GM12878 (cell line): ENCODE measurements at regions not wholly inside any gene's neighbourhood (a gene's known extent, or its start where the extent isn't known, plus 50 kb on each side); places are given as distances from the start of the nearest gene placed in this dataset.

Experiments used
- ATAC-seq: fragments of 200-7000 bp; cut with Tn5 transposase; 3 replicates; pipeline ENCODE4 v1.9.1; 2020; ENCODE audit warnings: mild to moderate bottlenecking, moderate library complexity
- BruUV-seq: library from RNA; stranded (reverse); fragments of 400-500 nt; replicated peaks from 2 replicates; lab custom pipeline; 2021; lab: Mats Ljungman, UMichigan
- CTCF ChIA-PET: fragments of 300-600 bp; sonication (Branson Sonifier 250); formaldehyde crosslinking; extraction: SDS; loops from one replicate; lab custom pipeline; 2021; ENCODE audit warnings: inconsistent platforms; lab: Yijun Ruan, JAX
- POLR2A ChIA-PET: fragments of 350-600 bp; formaldehyde crosslinking; extraction: SDS; loops from one replicate; lab custom pipeline; 2021; ENCODE audit warnings: inconsistent platforms; lab: Charles Lee
- RAD21 ChIA-PET: fragments of 300-600 bp; sonication (Branson Sonifier 250); formaldehyde crosslinking; loops from one replicate; lab custom pipeline; 2023; ENCODE audit warnings: antibody characterized with exemption; ENCODE audit not compliant: unreplicated experiment; lab: Charles Lee
- SMC1A ChIA-PET: fragments of 300-600 bp; sonication (Branson Sonifier 250); formaldehyde crosslinking; loops from one replicate; lab custom pipeline; 2023; ENCODE audit not compliant: unreplicated experiment, uncharacterized antibody; lab: Charles Lee
- DNase-seq: peaks from one replicate; pipeline ENCODE4 v3.0.0-alpha.2; 2011; ENCODE audit warnings: low read depth, low spot score
- FAIRE-seq: peaks from 3 replicates; lab custom pipeline; 2011; peaks lifted over from hg19 to GRCh38; lab: Jason Lieb, UNC
- H2AFZ ChIP-seq: 2 replicates; pipeline ENCODE4 v1.6.0; 2011; ENCODE audit warnings: low read depth, low read length, control low read depth; ENCODE audit not compliant: control insufficient read depth
- H3K27ac ChIP-seq: 2 replicates; pipeline ENCODE4 v1.5.1; 2011; ENCODE audit warnings: control low read depth; ENCODE audit not compliant: control insufficient read depth, insufficient read depth
- H3K27me3 ChIP-seq, 2 experiments: replicated peaks in 1 of 2; 2 replicates each; pipeline versions ENCODE4 v1.6.0 to v1.6.1; 2011; ENCODE audit warnings: low read length in 1 of 2; ENCODE audit not compliant: control insufficient read depth in 2 of 2, insufficient read depth in 2 of 2
- H3K36me3 ChIP-seq, 2 experiments: 2 replicates each; pipeline ENCODE4 v1.5.1; 2011; ENCODE audit warnings: low read length in 1 of 2; ENCODE audit not compliant: control insufficient read depth in 2 of 2, insufficient read depth in 2 of 2
- H3K4me1 ChIP-seq: 2 replicates; pipeline ENCODE4 v1.6.1; 2011; ENCODE audit warnings: mild to moderate bottlenecking, low read length, moderate library complexity, mixed read lengths; ENCODE audit not compliant: control insufficient read depth, insufficient read depth
- H3K4me2 ChIP-seq: 2 replicates; pipeline ENCODE4 v1.6.0; 2011; ENCODE audit warnings: control low read depth; ENCODE audit not compliant: control insufficient read depth, insufficient read depth
- H3K4me3 ChIP-seq: fragments of 200-600 bp; sonication (generic); 2 replicates; pipeline ENCODE4 v1.5.1; 2016
- H3K79me2 ChIP-seq: 2 replicates; pipeline ENCODE4 v1.6.0; 2011; ENCODE audit warnings: low read length; ENCODE audit not compliant: control insufficient read depth, insufficient read depth
- H3K9ac ChIP-seq: 2 replicates; pipeline ENCODE4 v1.8.0; 2011; ENCODE audit warnings: low read length, control low read depth, mixed read lengths; ENCODE audit not compliant: control insufficient read depth, insufficient read depth
- H3K9me3 ChIP-seq: replicated peaks from 3 replicates; pipeline ENCODE4 v1.5.1; 2011; ENCODE audit warnings: mild to moderate bottlenecking, low read length; ENCODE audit not compliant: control insufficient read depth, insufficient read depth
- H4K20me1 ChIP-seq: 2 replicates; pipeline ENCODE4 v1.6.0; 2011; ENCODE audit not compliant: control insufficient read depth, insufficient read depth
- BCL3 ChIP-seq: IDR thresholded peaks from 2 replicates; pipeline ENCODE4 v1.6.1; 2011; ENCODE audit warnings: borderline replicate concordance, low read depth, mild to moderate bottlenecking, moderate library complexity, low read length; ENCODE audit not compliant: insufficient read depth, poor library complexity, severe bottlenecking
- CTCF ChIP-seq, 3 experiments: IDR thresholded peaks in 2 of 3; conservative IDR thresholded peaks in 1 of 3; 2 replicates each; pipeline ENCODE4 v1.5.1; 2011; ENCODE audit warnings: low read depth in 3 of 3, low read length in 3 of 3, mild to moderate bottlenecking in 3 of 3, control low read depth in 2 of 3, moderate library complexity in 2 of 3, inconsistent platforms in 1 of 3, mixed read lengths in 1 of 3; ENCODE audit not compliant: control insufficient read depth in 2 of 3, insufficient read depth in 1 of 3; ENCODE audit errors: extremely low read depth in 1 of 3
- FOXM1 ChIP-seq: IDR thresholded peaks from 2 replicates; pipeline ENCODE4 v1.6.1; 2012; ENCODE audit warnings: low read depth, mild to moderate bottlenecking, inconsistent platforms, low read length, moderate library complexity
- JUND ChIP-seq: IDR thresholded peaks from 2 replicates; pipeline ENCODE4 v1.6.1; 2012; ENCODE audit warnings: low read depth, mild to moderate bottlenecking, low read length, improper control_type of control experiment, moderate library complexity
- KAT2A ChIP-seq: conservative IDR thresholded peaks from 2 replicates; pipeline ENCODE4 v1.6.1; 2011; ENCODE audit warnings: low read depth, low read length; ENCODE audit not compliant: control insufficient read depth
- LARP7 ChIP-seq: fragments of 450-650 bp; IDR thresholded peaks from 2 replicates; pipeline ENCODE4 v1.6.1; 2017; ENCODE audit warnings: mild to moderate bottlenecking
- PML ChIP-seq: IDR thresholded peaks from 2 replicates; pipeline ENCODE4 v1.6.1; 2012; ENCODE audit warnings: low read length, inconsistent platforms
- RUNX3 ChIP-seq: IDR thresholded peaks from 2 replicates; pipeline ENCODE4 v1.6.1; 2012; ENCODE audit warnings: low read length, inconsistent platforms
- TBL1XR1 ChIP-seq: IDR thresholded peaks from 2 replicates; pipeline ENCODE4 v1.6.1; 2012; ENCODE audit warnings: low read depth, low read length, improper control_type of control experiment
- ZBTB33 ChIP-seq: fragments of 450-650 bp; IDR thresholded peaks from 2 replicates; pipeline ENCODE4 v1.6.1; 2017; ENCODE audit warnings: mild to moderate bottlenecking
- ZNF217 ChIP-seq: fragments of 450-650 bp; IDR thresholded peaks from 2 replicates; pipeline ENCODE4 v1.6.1; 2017; ENCODE audit warnings: antibody characterized with exemption, mild to moderate bottlenecking
- ZSCAN29 ChIP-seq: fragments of 450-650 bp; IDR thresholded peaks from 2 replicates; pipeline ENCODE4 v1.6.1; 2017; ENCODE audit warnings: mild to moderate bottlenecking, moderate library complexity
- WGBS: methylation state at CpG from one replicate; pipeline ENCODE4 v1.1.6; 2016; ENCODE audit warnings: low lambda C conversion rate; ENCODE audit not compliant: insufficient replicate concordance, insufficient coverage; ENCODE audit errors: missing lambda C conversion rate; 5-methylcytosine and 5-hydroxymethylcytosine counted together
- in situ Hi-C: fragments of 300-500 bp; cut with MboI; formaldehyde crosslinking; loops from 9 replicates; pipeline ENCODE4 v1.14.3; 2018; ENCODE audit warnings: mixed read lengths
- intact Hi-C: fragments of 100-400 bp; cut with micrococcal nuclease; formaldehyde crosslinking; loops from one replicate; pipeline ENCODE4 v1.14.2; 2022; ENCODE audit not compliant: unreplicated experiment
- TF ChIP-seq, protein P1 (sequence below): fragments of 450-650 bp; IDR thresholded peaks from 2 replicates; pipeline ENCODE4 v1.6.1; 2018; ENCODE audit warnings: borderline replicate concordance, mild to moderate bottlenecking; ENCODE audit not compliant: partially characterized antibody

GRCh38 chrX:39820938-39821708 is 276.6 kb downstream of the BCOR start:
- DNase-seq, result no peak
- H3K4me2 ChIP-seq, result no peak overlapping the region
- TF ChIP-seq TBL1XR1 (no peak), ZSCAN29 (no peak), BCL3 (no peak), KAT2A (no peak), ZBTB33 (no peak), PML (no peak), FOXM1 (no peak), CTCF (IDR thresholded peaks at IDR 0.05 in 2 of 3, conservative IDR thresholded peaks at IDR 0.05 in 1 of 3; ENCODE audit: control insufficient read depth in 2 of 3, extremely low read depth in 1 of 3, insufficient read depth in 1 of 3, low read depth in 3 of 3, low read length in 3 of 3) (no peak), ZNF217 (no peak), LARP7 (no peak), RUNX3 (no peak), JUND (no peak)
- TF ChIP-seq, protein P1, sequence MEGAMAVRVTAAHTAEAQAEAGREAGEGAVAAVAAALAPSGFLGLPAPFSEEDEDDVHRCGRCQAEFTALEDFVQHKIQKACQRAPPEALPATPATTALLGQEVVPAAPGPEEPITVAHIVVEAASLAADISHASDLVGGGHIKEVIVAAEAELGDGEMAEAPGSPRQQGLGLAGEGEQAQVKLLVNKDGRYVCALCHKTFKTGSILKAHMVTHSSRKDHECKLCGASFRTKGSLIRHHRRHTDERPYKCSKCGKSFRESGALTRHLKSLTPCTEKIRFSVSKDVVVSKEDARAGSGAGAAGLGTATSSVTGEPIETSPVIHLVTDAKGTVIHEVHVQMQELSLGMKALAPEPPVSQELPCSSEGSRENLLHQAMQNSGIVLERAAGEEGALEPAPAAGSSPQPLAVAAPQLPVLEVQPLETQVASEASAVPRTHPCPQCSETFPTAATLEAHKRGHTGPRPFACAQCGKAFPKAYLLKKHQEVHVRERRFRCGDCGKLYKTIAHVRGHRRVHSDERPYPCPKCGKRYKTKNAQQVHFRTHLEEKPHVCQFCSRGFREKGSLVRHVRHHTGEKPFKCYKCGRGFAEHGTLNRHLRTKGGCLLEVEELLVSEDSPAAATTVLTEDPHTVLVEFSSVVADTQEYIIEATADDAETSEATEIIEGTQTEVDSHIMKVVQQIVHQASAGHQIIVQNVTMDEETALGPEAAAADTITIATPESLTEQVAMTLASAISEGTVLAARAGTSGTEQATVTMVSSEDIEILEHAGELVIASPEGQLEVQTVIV, result no peak
- ChIA-PET POLR2A (no interaction called here), RAD21 (interaction anchor here (0.7 kb wide), 1 partner anchor 237 kb away, joined by 3 read pairs; no protein-coding TSS in a partner anchor), CTCF (no interaction called here), SMC1A (interaction anchor here (0.5 kb wide), 1 partner anchor 114 kb away, joined by 4 read pairs; no protein-coding TSS in a partner anchor)
- ATAC-seq, result no peak
- 32% methylated on average over 45 of the region's 98 CpGs for WGBS
- H2AFZ ChIP-seq, result no peak overlapping the region
- in situ Hi-C loops (no loop called here), intact Hi-C loops (no loop called here)
- no peak overlapping the region for H3K4me3 ChIP-seq
- no peaks in the 10 kb centered on the region for H3K36me3 ChIP-seq
- no peak overlapping the region for H3K9ac ChIP-seq
- H4K20me1 ChIP-seq, result no peaks in the 10 kb centered on the region
- no peak overlapping the region for H3K27ac ChIP-seq
- BruUV-seq, result no TSS peak
- H3K79me2 ChIP-seq, result no peaks in the 10 kb centered on the region
- H3K4me1 ChIP-seq, result peaks cover 5% of the 10 kb centered on the region
- H3K27me3 ChIP-seq, result no peaks in the 10 kb centered on the region
- FAIRE-seq, result no peak
- H3K9me3 ChIP-seq, result no peaks in the 10 kb centered on the region; the same call in 2 of the 3 replicates
